ENCODE measurements at regions not wholly inside any gene's neighbourhood (a gene's known extent, or its start where the extent isn't known, plus 50 kb on each side); places are given as distances from the start of the nearest gene placed in this dataset.

DNA sequence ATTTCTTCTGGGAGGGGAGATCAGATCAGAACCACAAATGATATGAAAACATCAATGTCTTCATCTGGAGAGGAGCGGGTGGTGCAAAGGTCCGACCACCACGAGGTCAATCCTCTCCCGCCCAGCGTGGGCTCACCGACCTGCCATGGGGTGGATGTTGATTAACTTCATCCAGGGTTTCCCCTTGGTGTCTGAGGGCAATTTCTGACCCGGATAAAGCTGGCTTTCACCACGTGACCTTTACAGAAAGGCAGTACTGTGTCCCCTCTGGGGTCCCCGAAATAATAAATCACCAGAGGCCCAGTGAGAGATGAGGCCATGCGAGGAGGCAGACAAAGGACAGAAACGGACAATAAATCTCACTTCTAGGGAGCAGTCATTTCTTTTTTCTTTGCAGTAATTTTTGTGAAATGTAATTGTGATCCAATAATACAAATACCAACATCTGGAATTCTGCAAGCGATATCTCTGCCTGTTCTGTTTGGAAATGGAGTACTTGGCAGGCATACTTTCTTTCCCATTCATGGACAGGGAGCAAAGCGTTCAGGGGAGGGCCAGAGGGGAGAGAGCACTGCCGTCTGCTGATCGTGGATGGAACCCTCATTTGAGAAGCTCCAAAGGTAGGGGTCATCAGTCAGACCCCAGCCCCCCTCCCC, 55.1 kb upstream of the APCDD1L start (continued):
- no peak for TF ChIP-seq CREB1 (IDR thresholded peaks at IDR 0.05)
- TF ChIP-seq CREB1 (CRISPR knock-in tag; IDR thresholded peaks at IDR 0.05): no peak

DNA sequence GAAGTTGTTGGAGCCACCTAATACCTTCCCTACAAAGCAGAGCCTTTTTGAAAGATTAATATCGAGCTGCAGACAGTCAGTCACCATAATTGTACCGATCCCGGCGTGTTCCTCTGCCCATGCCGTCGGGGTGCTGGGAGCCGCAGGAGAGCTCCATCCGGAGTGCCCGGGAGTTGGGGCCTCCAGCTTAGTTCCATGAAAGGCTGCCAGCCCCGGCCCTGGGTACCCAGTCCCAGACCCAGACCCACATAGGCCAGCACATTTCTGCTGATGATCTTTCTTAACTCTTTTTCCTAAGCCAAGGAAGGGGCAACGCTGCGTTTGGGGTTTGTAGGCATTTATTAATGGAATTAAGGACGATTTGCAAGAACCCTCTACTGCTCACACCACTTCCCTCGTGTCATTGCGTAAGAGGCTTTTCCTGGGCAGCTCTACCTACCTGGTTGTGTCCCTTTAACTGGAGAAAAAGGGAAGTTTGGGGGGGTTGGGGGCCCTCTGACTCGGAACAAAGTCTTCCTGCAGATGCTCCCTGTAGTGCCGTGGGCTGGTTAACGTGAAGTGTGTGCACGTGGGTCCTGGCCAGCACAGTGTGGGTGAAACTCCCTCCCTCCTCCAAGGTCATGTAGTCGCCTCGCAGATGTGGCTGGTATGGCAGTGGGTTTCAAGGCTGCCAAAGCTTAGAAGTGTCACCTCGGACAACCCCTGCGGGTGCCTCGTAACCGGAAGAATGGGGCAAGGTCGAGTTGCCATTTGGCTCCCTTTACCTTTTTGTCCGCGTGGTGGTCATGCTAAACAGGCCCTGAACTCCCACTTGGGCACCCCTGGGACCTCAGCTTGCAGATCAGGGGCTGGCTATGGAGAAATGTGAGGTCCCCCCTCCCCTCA, 54.3 kb upstream of the APCDD1L start:
- H3K79me2 ChIP-seq (ENCODE audit: insufficient read depth, low read length): no peaks in the 10 kb centered on the region
- ATAC-seq: no peak; the same call in 2 of the 3 replicates
- POLR2A ChIA-PET: no interaction called here
- intact Hi-C loops (cut with micrococcal nuclease; ENCODE audit: unreplicated experiment): no loop called here
- no peaks in the 10 kb centered on the region; the same call in 1 of the 2 replicates for H4K20me1 ChIP-seq (ENCODE audit: insufficient read depth, low read length)
- DNase-seq (ENCODE audit: low spot score): no peak
- 32% methylated on average over 28 of the region's 28 CpGs for WGBS (ENCODE audit: low lambda C conversion rate)
- no TSS peak for BruUV-seq (replicated peaks)
- TF ChIP-seq ZSCAN20 (CRISPR knock-in tag; IDR thresholded peaks at IDR 0.05; ENCODE audit: borderline replicate concordance) (no peak), CEBPB (IDR thresholded peaks at IDR 0.05; ENCODE audit: borderline replicate concordance, low read depth, low read length) (peak; percentile 87), SRSF1 (optimal IDR thresholded peaks at IDR 0.05; ENCODE audit: low read depth, low read length) (no peak)
- H3K9me3 ChIP-seq (ENCODE audit: low read length): no peaks in the 10 kb centered on the region
- CTCF ChIA-PET (ENCODE audit: low intra/inter-chr PET ratio, low total read pairs): no interaction called here
- H2AFZ ChIP-seq (ENCODE audit: low read length): no peak overlapping the region
- no peak overlapping the region for H3K4me2 ChIP-seq (ENCODE audit: low read depth, low read length)
- peaks cover 22 to 90% of the 10 kb centered on the region in 2 experiments; a peak in 4 of 5 replicates for H3K27me3 ChIP-seq (ENCODE audit: control insufficient read depth in 1 of 2, insufficient read depth in 2 of 2, low read length in 2 of 2)
- H3K4me1 ChIP-seq (ENCODE audit: insufficient read depth, low read length): no peaks in the 10 kb centered on the region
- no peak overlapping the region for H3K4me3 ChIP-seq (replicated peaks in 1 of 3; ENCODE audit: insufficient read depth in 1 of 3, low read depth in 2 of 3, low read length in 3 of 3)
- no peaks in the 10 kb centered on the region for H3K36me3 ChIP-seq (replicated peaks in 1 of 2; ENCODE audit: control insufficient read depth in 1 of 2, insufficient read depth in 2 of 2, low read length in 2 of 2)
- in situ Hi-C loops (cut with HindIII; ENCODE audit: extremely low pct_ligation_motif_present, low pct_unique_long_range_greater_than_20kb): no loop called here
- FAIRE-seq: no peak
- no peak overlapping the region for H3K27ac ChIP-seq (ENCODE audit: extremely low read length, insufficient read depth, low read length)
- no peak overlapping the region for H3K9ac ChIP-seq (ENCODE audit: insufficient read depth, low read depth, low read length)
